GM23248 (cell line): ENCODE measurements at regions not wholly inside any gene's neighbourhood (a gene's known extent, or its start where the extent isn't known, plus 50 kb on each side); places are given as distances from the start of the nearest gene placed in this dataset.

ENCODE experiments used
- EZH2 ChIP-seq: fragments of 200-600 bp; sonication (generic); IDR thresholded peaks from 2 replicates; pipeline ENCODE4 v1.6.1; 2018; ENCODE audit warnings: antibody characterized with exemption, mild to moderate bottlenecking; ENCODE audit not compliant: insufficient read depth, poor library complexity, severe bottlenecking
- EZH2phosphoT487 ChIP-seq: fragments of 200-600 bp; sonication (generic); IDR thresholded peaks from 2 replicates; pipeline ENCODE4 v1.6.1; 2018; ENCODE audit warnings: antibody characterized with exemption, moderate library complexity, mild to moderate bottlenecking, low read depth; ENCODE audit not compliant: insufficient read depth

DNA sequence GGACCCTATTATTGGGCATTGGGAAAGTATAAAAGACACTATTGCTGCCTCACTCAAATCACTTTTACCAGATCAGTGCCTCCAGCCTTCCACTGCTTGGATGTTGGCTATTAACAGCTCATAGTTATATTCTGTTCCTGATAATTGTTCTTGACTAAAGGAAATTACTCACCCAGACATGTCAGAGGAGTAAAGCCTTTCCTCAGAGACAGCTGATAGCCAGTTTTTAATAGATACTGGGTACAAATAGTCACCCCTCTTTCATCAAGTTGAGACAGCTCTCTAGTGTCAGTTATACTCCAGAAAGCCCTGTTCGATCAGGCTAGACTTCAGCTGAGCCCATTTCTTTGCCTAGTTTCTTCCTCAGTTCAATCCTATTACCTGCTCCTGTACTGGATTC lies 876.1 kb upstream of the B3GALT2 start:
- no peak for TF ChIP-seq EZH2
- TF ChIP-seq EZH2phosphoT487: no peak
